Esophagus (tissue), 2 donors: ENCODE measurements at regions not wholly inside any gene's neighbourhood (a gene's known extent, or its start where the extent isn't known, plus 50 kb on each side); places are given as distances from the start of the nearest gene placed in this dataset.
A peak's percentile ranks its signal among the peaks of the same experiment; 100 is the strongest.

ENCODE experiments used
- H3K27ac ChIP-seq, 2 donors: one replicate each; pipeline ENCODE4 v1.5.1; 2013; ENCODE audit warnings: low read depth in 2 of 2, mild to moderate bottlenecking in 2 of 2, inconsistent platforms in 1 of 2, low read length in 1 of 2, moderate library complexity in 1 of 2
- H3K27me3 ChIP-seq, 2 donors: one replicate each; pipeline ENCODE4 v1.6.1; 2013; ENCODE audit warnings: low read length in 2 of 2, control low read depth in 1 of 2, mild to moderate bottlenecking in 1 of 2; ENCODE audit not compliant: insufficient read depth in 2 of 2, control insufficient read depth in 1 of 2
- H3K36me3 ChIP-seq, 2 donors: one replicate each; pipeline ENCODE4 v1.6.1; 2013; ENCODE audit warnings: low read length in 1 of 2; ENCODE audit not compliant: control insufficient read depth in 2 of 2, insufficient read depth in 2 of 2
- H3K4me1 ChIP-seq, 2 donors: one replicate each; pipeline ENCODE4 v1.6.1; 2013; ENCODE audit warnings: low read length in 1 of 2; ENCODE audit not compliant: control insufficient read depth in 2 of 2, insufficient read depth in 2 of 2
- H3K4me3 ChIP-seq, 2 donors: one replicate each; pipeline ENCODE4 v1.5.1; 2013; ENCODE audit warnings: low read length in 2 of 2, mild to moderate bottlenecking in 2 of 2, low read depth in 1 of 2, moderate library complexity in 1 of 2
- H3K9me3 ChIP-seq, 2 donors: one replicate each; pipeline ENCODE4 v1.6.1; 2013; ENCODE audit warnings: mild to moderate bottlenecking in 2 of 2, low read depth in 1 of 2, low read length in 1 of 2, moderate library complexity in 1 of 2; ENCODE audit not compliant: control insufficient read depth in 2 of 2, insufficient read depth in 1 of 2
- WGBS, 2 donors: extraction: QIAGEN DNeasy Blood & Tissue Kit; methylation state at CpG; one replicate each; pipeline ENCODE4 v1.1.7; 2013; 5-methylcytosine and 5-hydroxymethylcytosine counted together
- donor health status: healthy with polysubstance abuse.
- donor health status: Bipolar disorder and iron deficiency.

DNA sequence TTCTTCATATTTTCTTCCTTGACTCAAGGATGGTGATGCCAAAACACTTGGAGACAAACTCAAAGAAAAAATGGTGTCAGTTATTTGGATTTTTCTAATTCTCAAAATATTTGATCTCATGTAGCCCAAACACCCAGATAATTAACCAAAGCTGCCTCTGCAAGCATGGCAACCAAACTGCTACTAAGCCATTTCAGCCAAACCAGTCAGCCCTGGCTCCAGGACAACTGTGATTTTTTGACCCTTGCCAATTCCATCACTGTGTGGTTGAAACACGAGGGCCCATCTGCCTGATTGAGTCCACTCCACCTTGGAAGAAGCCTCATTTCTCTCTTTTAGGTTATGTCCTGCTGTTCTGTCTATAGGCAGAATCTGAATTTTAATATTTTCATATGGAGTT lies 277.4 kb downstream of the BLID start:
- Histone ChIP-seq H3K36me3 (no peaks in the 10 kb centered on the region), H3K9me3 (no peaks in the 10 kb centered on the region), H3K4me1 (no peaks in the 10 kb centered on the region), H3K27me3 (no peaks in the 10 kb centered on the region), H3K27ac (no peak overlapping the region), H3K4me3 (no peak overlapping the region)
- 50% methylated on average over 1 of the region's 1 CpG for WGBS, 2 donors

GRCh38 chr11:121833970-121834369 lies 282.0 kb downstream of the BLID start:
- H3K4me1 ChIP-seq: no peaks in the 10 kb centered on the region
- peaks cover 0 to 2% of the 10 kb centered on the region in 2 donors for H3K9me3 ChIP-seq
- no peak overlapping the region for H3K27ac ChIP-seq
- no peak overlapping the region for H3K4me3 ChIP-seq
- no peaks in the 10 kb centered on the region for H3K27me3 ChIP-seq
- H3K36me3 ChIP-seq: no peaks in the 10 kb centered on the region

DNA sequence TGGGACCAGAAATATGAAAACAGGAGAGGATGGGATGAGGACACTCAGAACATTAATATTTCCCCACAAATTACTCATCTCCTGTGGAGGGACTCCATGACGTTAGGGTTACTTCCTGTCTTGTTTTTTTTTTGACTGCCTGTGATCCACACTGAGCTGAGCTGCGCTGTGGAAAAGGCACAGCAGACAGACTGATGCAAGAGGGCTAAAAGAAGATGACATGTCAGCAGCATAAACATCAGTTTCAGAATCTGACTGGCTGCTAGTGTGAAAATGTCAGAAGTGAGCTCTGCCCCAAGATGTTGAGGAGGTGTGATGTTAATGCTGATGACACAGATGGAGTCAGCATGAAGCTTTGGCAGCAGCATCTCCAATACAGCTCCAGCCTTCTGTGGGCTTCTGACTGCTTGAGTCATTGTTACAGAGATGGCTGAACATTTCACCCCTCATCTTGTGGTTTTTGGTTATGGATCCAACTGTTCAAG lies 286.8 kb downstream of the BLID start:
- 32 to 34% methylated on average over 2 of the region's 2 CpGs for WGBS, 2 donors
- no peaks in the 10 kb centered on the region for H3K27me3 ChIP-seq
- peaks cover 0 to 2% of the 10 kb centered on the region in 2 donors for H3K9me3 ChIP-seq
- H3K36me3 ChIP-seq: no peaks in the 10 kb centered on the region
- H3K4me1 ChIP-seq: no peaks in the 10 kb centered on the region
- H3K27ac ChIP-seq: peak overlapping the region in 1 of 2 donors; percentile 13
- H3K4me3 ChIP-seq: no peak overlapping the region

- no peaks in the 10 kb centered on the region for H3K27me3 ChIP-seq
- H3K27ac ChIP-seq: no peak overlapping the region
- WGBS, 2 donors: 54 to 59% methylated on average over 1 of the region's 1 CpG
These were observed 301.1 kb downstream of the BLID start for GRCh38 chr11:121814962-121815361.

DNA sequence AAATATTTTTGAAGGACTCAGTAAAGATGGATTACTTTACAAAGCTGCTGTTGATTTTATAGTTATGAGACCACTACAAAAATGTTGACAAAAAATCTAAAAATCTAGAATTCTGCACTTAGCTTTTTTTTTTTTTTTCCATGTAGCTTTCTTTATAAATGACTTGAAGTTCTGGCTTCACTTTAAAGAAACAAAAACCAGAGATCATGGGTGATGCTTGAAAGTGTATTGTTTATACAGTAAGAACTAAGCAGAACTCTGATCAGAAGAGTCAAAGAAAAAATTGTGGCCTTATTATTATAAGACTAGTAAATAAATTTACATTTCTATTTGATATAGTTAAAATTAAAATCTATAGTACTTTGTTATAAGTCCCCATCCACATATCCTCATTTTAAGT lies 301.7 kb downstream of the BLID start:
- Histone ChIP-seq H3K27me3 (no peaks in the 10 kb centered on the region), H3K36me3 (no peaks in the 10 kb centered on the region), H3K4me1 (no peaks in the 10 kb centered on the region), H3K9me3 (no peaks in the 10 kb centered on the region), H3K4me3 (no peak overlapping the region), H3K27ac (no peak overlapping the region)

More at GRCh38 chr11:121814962-121815361, 301.1 kb downstream of the BLID start:
- Histone ChIP-seq H3K36me3 (no peaks in the 10 kb centered on the region), H3K4me3 (no peak overlapping the region), H3K4me1 (no peaks in the 10 kb centered on the region), H3K9me3 (no peaks in the 10 kb centered on the region)

- 34 to 46% methylated on average over 4 of the region's 4 CpGs for WGBS, 2 donors
These were observed 305.7 kb downstream of the BLID start for GRCh38 chr11:121810291-121810690.

DNA sequence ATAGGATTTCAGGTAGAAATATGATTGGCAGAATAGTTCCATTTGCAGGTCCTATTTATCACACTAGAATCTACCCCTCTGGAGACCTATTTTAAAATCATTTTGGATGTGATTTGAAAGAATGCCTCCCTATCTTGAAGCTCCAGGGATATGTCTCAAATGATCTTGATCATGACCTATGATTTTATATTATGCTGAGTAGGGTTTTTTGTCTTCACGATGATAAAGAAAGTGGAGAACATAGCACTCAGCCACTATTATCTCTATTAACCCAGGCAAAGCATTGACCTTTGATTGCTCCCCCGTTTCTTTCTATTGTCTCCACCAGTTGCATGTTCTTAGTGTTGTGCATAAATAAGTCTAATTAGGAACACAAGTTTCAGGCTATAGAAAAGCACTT lies 307.9 kb downstream of the BLID start:
- no peak overlapping the region for H3K4me3 ChIP-seq
- H3K27ac ChIP-seq: no peak overlapping the region
- no peaks in the 10 kb centered on the region for H3K36me3 ChIP-seq
- H3K27me3 ChIP-seq: no peaks in the 10 kb centered on the region
- H3K9me3 ChIP-seq: no peaks in the 10 kb centered on the region
- no peaks in the 10 kb centered on the region for H3K4me1 ChIP-seq
- WGBS, 2 donors: 71 to 85% methylated on average over 2 of the region's 2 CpGs

More at GRCh38 chr11:121810291-121810690, 305.7 kb downstream of the BLID start:
- Histone ChIP-seq H3K36me3 (no peaks in the 10 kb centered on the region), H3K9me3 (no peaks in the 10 kb centered on the region), H3K27me3 (no peaks in the 10 kb centered on the region), H3K4me1 (no peaks in the 10 kb centered on the region), H3K4me3 (no peak overlapping the region), H3K27ac (peak overlapping the region in 1 of 2 donors; percentile 3)

DNA sequence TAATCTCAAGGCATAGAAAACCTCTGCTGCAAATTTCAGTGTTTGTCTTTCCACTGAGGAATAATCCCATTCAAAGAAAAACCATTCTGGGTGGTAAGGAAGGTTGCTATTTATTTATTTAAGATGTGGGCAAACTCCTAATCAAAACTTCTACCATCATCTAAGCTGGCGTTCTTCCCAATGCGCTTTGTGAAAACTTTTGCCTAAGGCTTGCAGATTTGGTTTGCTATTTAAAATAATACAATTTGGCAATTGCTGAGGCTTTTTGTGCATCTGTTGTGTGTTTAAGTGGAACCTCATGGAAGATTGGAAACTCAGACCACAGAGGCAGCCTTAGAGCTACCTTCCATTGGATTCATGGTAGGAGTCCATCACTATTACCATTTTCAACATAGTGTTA lies 309.0 kb downstream of the BLID start:
- no peak overlapping the region for H3K27ac ChIP-seq
- no peaks in the 10 kb centered on the region for H3K4me1 ChIP-seq
- H3K9me3 ChIP-seq: no peaks in the 10 kb centered on the region
- no peaks in the 10 kb centered on the region for H3K36me3 ChIP-seq
- H3K27me3 ChIP-seq: no peaks in the 10 kb centered on the region
- no peak overlapping the region for H3K4me3 ChIP-seq
- 59 to 80% methylated on average over 2 of the region's 2 CpGs for WGBS, 2 donors

- 71 to 78% methylated on average over 4 of the region's 4 CpGs for whole genome bisulfite sequencing, 2 donors
- no peaks in the 10 kb centered on the region for H3K4me1 ChIP-seq
- H3K36me3 ChIP-seq: no peaks in the 10 kb centered on the region
- H3K27ac ChIP-seq: no peak overlapping the region
- H3K9me3 ChIP-seq: no peaks in the 10 kb centered on the region
- H3K4me3 ChIP-seq: no peak overlapping the region
- H3K27me3 ChIP-seq: no peaks in the 10 kb centered on the region
These were observed 313.5 kb downstream of the BLID start for GRCh38 chr11:121802542-121802941.

GRCh38 chr11:121801781-121802180 lies 314.2 kb downstream of the BLID start:
- no peaks in the 10 kb centered on the region for H3K36me3 ChIP-seq
- H3K4me1 ChIP-seq: no peaks in the 10 kb centered on the region
- no peak overlapping the region for H3K27ac ChIP-seq
- H3K27me3 ChIP-seq: no peaks in the 10 kb centered on the region
- no peak overlapping the region for H3K4me3 ChIP-seq
- WGBS, 2 donors: 74 to 75% methylated on average over 5 of the region's 5 CpGs
- H3K9me3 ChIP-seq: no peaks in the 10 kb centered on the region
